GM21717 (cell line): ENCODE measurements at regions not wholly inside any gene's neighbourhood (a gene's known extent, or its start where the extent isn't known, plus 50 kb on each side); places are given as distances from the start of the nearest gene placed in this dataset.
"Not testable (repeated sequence)": the region's sequence is repeated elsewhere in the genome, so short reads cannot be mapped to it uniquely, and the experiment has no call there.

ENCODE experiments used
- ATAC-seq: cut with Tn5 transposase; IDR thresholded peaks from one replicate; pipeline ENCODE4 v1.9.1; 2021; ENCODE audit warnings: mild to moderate bottlenecking, moderate library complexity; ENCODE audit not compliant: unreplicated experiment

GRCh38 chr2:153308466-153308865 lies 170.1 kb downstream of the RPRM start:
- ATAC-seq, result no peak

GRCh38 chr2:153307223-153307622 lies 171.3 kb downstream of the RPRM start:
- ATAC-seq, result no peak

GRCh38 chr2:153299809-153300208 lies 178.8 kb downstream of the RPRM start:
- no peak for ATAC-seq

- ATAC-seq, result no peak
Measured at GRCh38 chr2:153299217-153299616, 179.3 kb downstream of the RPRM start.

GRCh38 chr2:153294199-153294786 lies 184.3 kb downstream of the RPRM start:
- no peak for ATAC-seq

- ATAC-seq, result no peak
Measured at GRCh38 chr2:153291718-153292117, 186.8 kb downstream of the RPRM start.

GRCh38 chr2:153287109-153287801 lies 191.3 kb downstream of the RPRM start:
- ATAC-seq, result no peak

GRCh38 chr2:153268941-153269461 lies 209.6 kb downstream of the RPRM start:
- ATAC-seq, result peak; percentile 41

- not testable (repeated sequence) for ATAC-seq
Measured at GRCh38 chr2:153256876-153257275, 221.7 kb downstream of the RPRM start.

- not testable (repeated sequence) for ATAC-seq
Measured at GRCh38 chr2:153246636-153247035, 231.9 kb downstream of the RPRM start.

GRCh38 chr2:153235516-153235915 lies 243.0 kb downstream of the RPRM start:
- ATAC-seq, result peak; percentile 86

- no peak for ATAC-seq
Measured at GRCh38 chr2:153232464-153232863, 246.1 kb downstream of the RPRM start.

GRCh38 chr2:153230977-153231376 lies 247.6 kb downstream of the RPRM start:
- no peak for ATAC-seq

- ATAC-seq, result no peak
Measured at GRCh38 chr2:153228904-153229303, 249.7 kb downstream of the RPRM start.

GRCh38 chr2:153227981-153228380 lies 250.6 kb downstream of the RPRM start:
- no peak for ATAC-seq

GRCh38 chr2:153222231-153223165 lies 256.1 kb downstream of the RPRM start:
- ATAC-seq, result no peak

GRCh38 chr2:153221506-153221905 lies 257.1 kb downstream of the RPRM start:
- ATAC-seq, result no peak

- ATAC-seq, result no peak
Measured at GRCh38 chr2:153221087-153221486, 257.5 kb downstream of the RPRM start.

GRCh38 chr2:153218851-153219250 lies 259.7 kb downstream of the RPRM start:
- no peak for ATAC-seq

GRCh38 chr2:153214337-153214736 lies 264.2 kb downstream of the RPRM start:
- ATAC-seq, result no peak

- no peak for ATAC-seq
Measured at GRCh38 chr2:153213022-153213421, 265.5 kb downstream of the RPRM start.
